ENCODE measurements at regions not wholly inside any gene's neighbourhood (a gene's known extent, or its start where the extent isn't known, plus 50 kb on each side); places are given as distances from the start of the nearest gene placed in this dataset.

DNA sequence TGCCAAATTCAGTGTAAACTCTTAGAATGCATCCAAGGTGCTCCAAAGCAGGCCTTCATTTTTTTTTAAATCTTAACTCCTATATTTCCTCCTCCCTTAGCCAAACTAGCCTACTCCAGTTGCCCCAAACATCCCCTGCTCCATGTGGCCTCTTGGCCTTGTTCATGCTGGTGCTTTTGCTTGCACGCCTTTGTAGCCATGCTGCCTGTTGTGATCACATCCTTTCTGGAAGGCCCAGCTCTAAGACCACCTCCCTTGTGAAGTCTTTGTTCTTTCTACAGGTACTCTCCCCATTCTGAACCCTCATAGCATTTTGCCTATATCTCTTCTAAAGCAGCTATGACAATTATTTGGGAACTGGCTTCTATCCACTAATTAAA, 375.3 kb upstream of the NFE2L3 start:
- TF ChIP-seq POLR2A (IDR thresholded peaks at IDR 0.05; ENCODE audit: low read depth, low read length) (no peak), POLR2AphosphoS5 (IDR thresholded peaks at IDR 0.05; ENCODE audit: low read depth, low read length) (no peak), TAF1 (IDR thresholded peaks at IDR 0.05; ENCODE audit: borderline replicate concordance, low read depth, low read length) (no peak)
